Naive thymus-derived CD8-positive, alpha-beta T cell (primary cell): ENCODE measurements at regions not wholly inside any gene's neighbourhood (a gene's known extent, or its start where the extent isn't known, plus 50 kb on each side); places are given as distances from the start of the nearest gene placed in this dataset.

Experiments
- ATAC-seq, 2 donors: fragments of 150-1000 bp; cut with Tn5 transposase in 1 of 2; sonication (Bioruptor Pico), chemical (Tn5 transposase) in 1 of 2; 1 replicate in 1 of 2; 2 replicates in 1 of 2; pipeline ENCODE4 v1.10.0; 2021; ENCODE audit warnings: mild to moderate bottlenecking in 2 of 2, moderate library complexity in 2 of 2
- POLR2A ChIA-PET: fragments of 350-600 bp; sonication (Branson Sonifier 250); formaldehyde crosslinking; loops from one replicate; lab custom pipeline; 2021; ENCODE audit warnings: antibody characterized with exemption; lab: Charles Lee
- DNase-seq, 10 donors: peaks; one replicate each; pipeline versions ENCODE4 v3.0.0 to v3.0.0-alpha.2; 2020 to 2022
- H3K27ac Mint-ChIP-seq, 10 donors: one replicate each; pipeline ENCODE4 v1.8.0; 2020 to 2022; ENCODE audit warnings: mild to moderate bottlenecking in 10 of 10, mixed read lengths in 10 of 10, moderate library complexity in 4 of 10, inconsistent platforms in 1 of 10
- H3K27me3 Mint-ChIP-seq, 5 donors: one replicate each; pipeline ENCODE4 v1.8.0; 2021 to 2022; ENCODE audit warnings: mixed read lengths in 5 of 5
- H3K36me3 Mint-ChIP-seq, 3 donors: one replicate each; pipeline ENCODE4 v1.8.0; 2020 to 2022; ENCODE audit warnings: mixed read lengths in 3 of 3, mild to moderate bottlenecking in 2 of 3, inconsistent platforms in 1 of 3
- H3K4me1 Mint-ChIP-seq, 4 donors: one replicate each; pipeline ENCODE4 v1.8.0; 2021 to 2022; ENCODE audit warnings: mixed read lengths in 4 of 4
- H3K4me3 Mint-ChIP-seq, 10 donors: one replicate each; pipeline ENCODE4 v1.8.0; 2020 to 2022; ENCODE audit warnings: mild to moderate bottlenecking in 10 of 10, mixed read lengths in 10 of 10, moderate library complexity in 6 of 10, inconsistent platforms in 1 of 10
- H3K9me3 Mint-ChIP-seq, 9 donors: one replicate each; pipeline ENCODE4 v1.8.0; 2020 to 2022; ENCODE audit warnings: mixed read lengths in 9 of 9, mild to moderate bottlenecking in 3 of 9, inconsistent platforms in 1 of 9, moderate library complexity in 1 of 9

DNA sequence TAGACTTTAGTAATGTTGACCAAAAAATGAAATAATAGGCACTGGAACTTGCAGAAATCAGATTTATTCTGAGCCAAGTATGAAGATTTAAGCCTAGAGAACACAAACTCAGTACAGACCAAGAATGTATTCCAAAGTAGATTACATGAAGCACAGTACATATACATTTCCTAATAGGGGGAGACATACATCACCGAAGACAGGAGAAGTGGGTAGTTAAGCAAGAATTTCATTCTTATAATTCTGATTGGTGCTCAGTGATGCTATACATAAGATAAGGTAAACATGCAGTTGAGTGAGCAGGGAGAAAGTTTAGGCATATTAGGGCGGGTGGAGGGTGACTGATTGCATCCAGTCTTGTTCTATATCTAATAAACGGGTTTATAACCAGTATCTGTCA lies 2218.8 kb downstream of the PCDH9 start:
- Mint-ChIP-seq H3K27me3 (no peaks in the 10 kb centered on the region), H3K4me1 (no peaks in the 10 kb centered on the region), H3K36me3 (no peaks in the 10 kb centered on the region), H3K27ac (no peak overlapping the region), H3K4me3 (no peak overlapping the region), H3K9me3 (peaks cover 0 to 19% (median 10%) of the 10 kb centered on the region in 9 donors)
- POLR2A ChIA-PET = no interaction called here
- ATAC-seq (no peak), DNase-seq (no peak)

DNA sequence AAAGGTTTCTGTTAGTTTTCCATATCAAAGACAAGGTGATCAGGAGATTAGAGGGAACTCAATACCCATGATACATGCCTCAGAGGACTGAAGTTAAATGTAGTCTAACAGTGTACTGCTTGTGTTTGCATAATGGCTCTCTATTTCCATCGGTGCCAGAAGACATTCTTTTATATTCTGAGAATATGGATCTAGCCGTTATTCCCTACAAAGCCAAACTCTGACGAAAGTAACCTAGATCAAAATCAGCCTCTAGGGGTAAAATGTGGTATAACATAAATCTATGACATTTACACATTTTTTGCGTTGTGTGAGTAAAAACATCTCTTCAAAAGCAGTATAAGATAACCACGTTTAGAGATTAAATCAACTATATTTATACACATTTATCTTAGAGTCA lies 2232.7 kb downstream of the PCDH9 start:
- ATAC-seq (no peak), DNase-seq (no peak)
- H3K36me3 Mint-ChIP-seq = no peaks in the 10 kb centered on the region
- H3K4me1 Mint-ChIP-seq = no peaks in the 10 kb centered on the region
- no peak overlapping the region for H3K4me3 Mint-ChIP-seq
- POLR2A ChIA-PET = no interaction called here
- H3K27me3 Mint-ChIP-seq = no peaks in the 10 kb centered on the region
- H3K27ac Mint-ChIP-seq = no peak overlapping the region
- H3K9me3 Mint-ChIP-seq = peaks cover 1 to 24% (median 5%) of the 10 kb centered on the region in 9 donors

- DNase-seq (no peak), ATAC-seq (no peak)
- Mint-ChIP-seq H3K36me3 (no peaks in the 10 kb centered on the region), H3K4me1 (no peaks in the 10 kb centered on the region), H3K27me3 (no peaks in the 10 kb centered on the region), H3K4me3 (no peak overlapping the region), H3K9me3 (peaks cover 1 to 29% (median 10%) of the 10 kb centered on the region in 9 donors), H3K27ac (no peak overlapping the region)
- POLR2A ChIA-PET = no interaction called here
These were observed 2236.5 kb downstream of the PCDH9 start for GRCh38 chr13:64993514-64994164.

DNA sequence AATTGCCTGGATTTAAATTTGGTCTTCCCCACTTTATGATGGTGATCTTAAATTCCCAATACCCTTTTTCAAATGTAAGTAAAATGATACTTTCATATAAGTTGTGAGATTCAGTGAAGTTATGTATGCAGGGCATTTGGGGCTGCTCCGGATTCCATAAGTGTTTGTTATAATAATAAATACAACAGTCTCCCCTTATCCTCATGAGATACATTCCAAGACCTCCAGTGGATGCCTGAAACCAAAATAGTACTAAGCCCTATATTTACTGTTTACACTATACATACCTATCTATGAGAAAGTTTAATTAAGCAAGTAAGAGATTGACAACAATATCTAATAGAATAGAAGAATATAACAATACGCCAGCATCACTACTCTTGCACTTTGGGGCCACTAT lies 2237.8 kb downstream of the PCDH9 start:
- DNase-seq (no peak), ATAC-seq (no peak)
- Mint-ChIP-seq H3K27me3 (no peaks in the 10 kb centered on the region), H3K9me3 (peaks cover 2 to 27% (median 10%) of the 10 kb centered on the region in 9 donors), H3K36me3 (no peaks in the 10 kb centered on the region), H3K27ac (no peak overlapping the region), H3K4me1 (no peaks in the 10 kb centered on the region), H3K4me3 (no peak overlapping the region)
- POLR2A ChIA-PET = no interaction called here

DNA sequence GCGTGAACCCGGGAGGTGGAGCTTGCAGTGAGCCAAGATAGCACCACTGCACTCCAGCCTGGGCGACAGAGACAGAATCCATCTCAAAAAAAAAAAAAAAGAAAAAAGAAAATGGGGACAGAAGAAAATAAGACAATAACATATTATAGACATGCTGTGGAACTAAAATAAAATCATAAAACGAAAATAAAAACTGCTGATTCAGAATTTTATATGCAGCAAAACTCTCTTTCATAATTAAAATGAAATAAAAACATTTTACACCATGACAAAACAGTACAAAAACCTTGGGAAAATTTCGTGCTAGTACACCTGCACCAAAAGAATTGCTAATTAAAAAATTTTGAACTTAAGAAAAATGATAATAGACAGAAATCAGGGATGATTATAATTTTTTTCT lies 2245.1 kb downstream of the PCDH9 start:
- Mint-ChIP-seq H3K27me3 (no peaks in the 10 kb centered on the region), H3K36me3 (no peaks in the 10 kb centered on the region), H3K27ac (no peak overlapping the region), H3K9me3 (peaks cover 0 to 25% (median 15%) of the 10 kb centered on the region in 9 donors), H3K4me3 (no peak overlapping the region), H3K4me1 (no peaks in the 10 kb centered on the region)
- no peak for DNase-seq
- POLR2A ChIA-PET = no interaction called here
- ATAC-seq = no peak

GRCh38 chr13:64962404-64962803 lies 2267.7 kb downstream of the PCDH9 start:
- Mint-ChIP-seq H3K9me3 (peaks cover 4 to 45% (median 18%) of the 10 kb centered on the region in 9 donors), H3K27ac (no peak overlapping the region), H3K36me3 (no peaks in the 10 kb centered on the region), H3K27me3 (no peaks in the 10 kb centered on the region), H3K4me3 (no peak overlapping the region), H3K4me1 (no peaks in the 10 kb centered on the region)
- no peak for ATAC-seq
- POLR2A ChIA-PET = no interaction called here
- no peak for DNase-seq

DNA sequence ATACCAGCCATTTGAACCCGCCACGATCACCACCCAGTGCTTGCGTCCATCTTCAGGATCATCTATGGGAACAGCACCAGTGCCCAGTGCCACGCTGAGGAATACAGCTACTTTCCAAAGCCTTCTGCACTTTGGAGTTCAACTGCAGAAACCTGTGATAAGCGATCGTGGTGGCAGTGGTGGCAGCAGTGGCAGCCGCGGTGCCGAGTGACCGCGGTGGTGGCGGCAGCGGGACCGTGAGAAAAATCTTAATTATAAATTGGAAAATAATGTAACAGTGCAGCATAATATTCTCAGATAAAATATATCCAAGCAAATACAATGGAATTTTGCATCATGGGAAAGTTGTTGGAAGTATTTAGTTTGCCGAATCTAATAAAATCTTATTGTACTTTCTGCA lies 2270.9 kb downstream of the PCDH9 start:
- no peak for ATAC-seq
- Mint-ChIP-seq H3K36me3 (no peaks in the 10 kb centered on the region), H3K27me3 (no peaks in the 10 kb centered on the region), H3K4me1 (no peaks in the 10 kb centered on the region), H3K9me3 (peaks cover 3 to 26% (median 15%) of the 10 kb centered on the region in 9 donors), H3K27ac (no peak overlapping the region), H3K4me3 (no peak overlapping the region)
- POLR2A ChIA-PET = no interaction called here
- no peak for DNase-seq

GRCh38 chr13:64958106-64958505 lies 2272.0 kb downstream of the PCDH9 start:
- Mint-ChIP-seq H3K36me3 (no peaks in the 10 kb centered on the region), H3K4me3 (no peak overlapping the region), H3K27me3 (no peaks in the 10 kb centered on the region), H3K9me3 (peaks cover 3 to 16% (median 10%) of the 10 kb centered on the region in 9 donors), H3K27ac (no peak overlapping the region), H3K4me1 (no peaks in the 10 kb centered on the region)
- no peak for ATAC-seq
- DNase-seq = no peak
- POLR2A ChIA-PET = no interaction called here

DNA sequence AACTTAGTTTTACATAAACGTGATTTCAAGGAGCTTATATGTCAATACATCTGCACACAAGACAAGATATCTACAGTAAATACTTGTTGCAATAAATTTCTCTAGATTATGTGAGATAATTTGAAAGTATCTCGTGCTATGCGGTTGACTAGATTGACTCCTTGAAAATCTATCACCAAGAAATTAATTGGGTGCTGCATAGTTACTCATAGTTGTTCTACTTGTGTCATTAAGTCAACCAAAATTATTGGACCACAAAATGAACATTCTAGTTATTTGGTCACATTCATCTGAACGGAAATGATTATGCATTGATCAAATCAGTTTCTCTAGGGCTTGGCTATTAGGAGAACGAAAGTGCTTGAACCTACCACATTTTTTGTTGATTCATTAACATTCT lies 2291.5 kb downstream of the PCDH9 start:
- H3K36me3 Mint-ChIP-seq = peaks cover 0 to 2% (median 0%) of the 10 kb centered on the region in 3 donors
- no peaks in the 10 kb centered on the region for H3K4me1 Mint-ChIP-seq
- no peak overlapping the region for H3K4me3 Mint-ChIP-seq
- POLR2A ChIA-PET = no interaction called here
- no peak for ATAC-seq
- peaks cover 0 to 7% (median 2%) of the 10 kb centered on the region in 9 donors for H3K9me3 Mint-ChIP-seq
- no peak for DNase-seq
- no peaks in the 10 kb centered on the region for H3K27me3 Mint-ChIP-seq
- no peak overlapping the region for H3K27ac Mint-ChIP-seq

GRCh38 chr13:64937302-64937701 lies 2292.8 kb downstream of the PCDH9 start:
- no peak overlapping the region for H3K4me3 Mint-ChIP-seq
- no peaks in the 10 kb centered on the region for H3K27me3 Mint-ChIP-seq
- POLR2A ChIA-PET = no interaction called here
- ATAC-seq = no peak
- peaks cover 0 to 7% (median 2%) of the 10 kb centered on the region in 9 donors for H3K9me3 Mint-ChIP-seq
- H3K36me3 Mint-ChIP-seq = peaks cover 0 to 2% (median 0%) of the 10 kb centered on the region in 3 donors
- no peaks in the 10 kb centered on the region for H3K4me1 Mint-ChIP-seq
- H3K27ac Mint-ChIP-seq = no peak overlapping the region
- no peak for DNase-seq

DNA sequence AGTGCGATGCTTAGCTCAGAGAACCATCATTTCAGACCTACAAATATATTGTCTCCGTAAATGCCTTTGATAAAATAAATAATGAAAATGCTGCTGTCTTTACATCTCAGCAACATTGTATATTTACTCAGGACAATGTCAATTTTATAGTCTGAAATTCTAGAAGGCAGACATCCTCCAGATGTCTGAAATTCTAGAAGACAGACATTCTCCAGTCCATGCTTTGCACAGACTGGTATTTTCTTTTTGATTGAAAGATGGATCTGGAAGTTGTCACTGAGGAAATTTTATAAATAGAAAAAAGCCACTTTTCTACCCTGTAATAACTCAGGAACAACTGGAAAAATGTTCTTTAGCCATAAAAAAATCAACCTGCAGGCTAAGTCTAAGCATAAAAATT lies 2293.3 kb downstream of the PCDH9 start:
- Mint-ChIP-seq H3K4me1 (no peaks in the 10 kb centered on the region), H3K4me3 (no peak overlapping the region), H3K27me3 (no peaks in the 10 kb centered on the region), H3K9me3 (peaks cover 0 to 7% (median 0%) of the 10 kb centered on the region in 9 donors), H3K27ac (no peak overlapping the region), H3K36me3 (peaks cover 0 to 2% (median 0%) of the 10 kb centered on the region in 3 donors)
- ATAC-seq (no peak), DNase-seq (no peak)
- POLR2A ChIA-PET = no interaction called here

DNA sequence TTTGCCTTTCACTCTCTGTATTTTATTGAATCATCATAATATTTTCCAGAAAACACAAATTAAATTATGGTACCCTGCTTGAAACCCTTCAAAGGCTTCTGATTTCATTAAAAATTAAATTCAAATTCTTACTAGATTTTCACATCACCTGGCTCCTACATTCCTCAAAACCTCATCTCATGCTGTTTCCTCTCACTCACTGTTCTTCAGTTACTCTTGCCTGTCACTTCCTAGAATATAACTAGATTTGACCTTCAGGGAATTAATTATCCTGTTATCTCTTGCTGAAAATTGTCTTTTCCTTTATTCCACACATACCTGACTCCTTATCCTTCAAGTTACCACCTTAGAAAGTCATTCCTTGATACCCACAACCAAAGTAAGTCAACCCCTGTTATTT lies 2294.7 kb downstream of the PCDH9 start:
- Mint-ChIP-seq H3K4me3 (no peak overlapping the region), H3K4me1 (no peaks in the 10 kb centered on the region), H3K9me3 (peaks cover 0 to 7% (median 2%) of the 10 kb centered on the region in 9 donors), H3K27me3 (no peaks in the 10 kb centered on the region), H3K36me3 (no peaks in the 10 kb centered on the region), H3K27ac (no peak overlapping the region)
- POLR2A ChIA-PET = no interaction called here
- ATAC-seq (no peak), DNase-seq (no peak)

GRCh38 chr13:64934569-64935362 lies 2295.4 kb downstream of the PCDH9 start:
- no peaks in the 10 kb centered on the region for H3K4me1 Mint-ChIP-seq
- peaks cover 0 to 7% (median 2%) of the 10 kb centered on the region in 9 donors for H3K9me3 Mint-ChIP-seq
- ATAC-seq (no peak), DNase-seq (no peak)
- no peak overlapping the region for H3K27ac Mint-ChIP-seq
- H3K27me3 Mint-ChIP-seq = no peaks in the 10 kb centered on the region
- POLR2A ChIA-PET = no interaction called here
- H3K36me3 Mint-ChIP-seq = no peaks in the 10 kb centered on the region
- no peak overlapping the region for H3K4me3 Mint-ChIP-seq
